ENCODE measurements at regions not wholly inside any gene's neighbourhood (a gene's known extent, or its start where the extent isn't known, plus 50 kb on each side); places are given as distances from the start of the nearest gene placed in this dataset.

DNA sequence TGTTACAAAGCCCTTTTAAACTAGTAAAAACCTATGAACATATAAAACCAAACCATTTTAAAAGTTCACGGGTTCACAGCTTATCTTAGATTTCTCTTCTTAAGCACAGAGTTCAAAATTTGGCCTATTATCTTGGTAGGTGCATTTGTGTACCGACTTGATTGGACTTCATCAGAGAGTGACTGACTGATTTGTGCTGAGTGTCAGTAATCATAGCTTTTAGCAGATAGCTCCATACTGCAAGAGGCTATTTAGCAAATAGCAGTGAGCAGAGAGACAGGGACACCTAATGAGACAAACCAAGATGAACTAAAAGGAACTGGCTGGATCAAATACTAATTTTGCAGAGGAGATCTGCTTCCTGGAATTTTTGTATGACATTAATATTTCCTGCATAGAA lies 274.5 kb downstream of the PRR16 start:
- H3K27ac ChIP-seq (ENCODE audit: low read length), result no peak overlapping the region

DNA sequence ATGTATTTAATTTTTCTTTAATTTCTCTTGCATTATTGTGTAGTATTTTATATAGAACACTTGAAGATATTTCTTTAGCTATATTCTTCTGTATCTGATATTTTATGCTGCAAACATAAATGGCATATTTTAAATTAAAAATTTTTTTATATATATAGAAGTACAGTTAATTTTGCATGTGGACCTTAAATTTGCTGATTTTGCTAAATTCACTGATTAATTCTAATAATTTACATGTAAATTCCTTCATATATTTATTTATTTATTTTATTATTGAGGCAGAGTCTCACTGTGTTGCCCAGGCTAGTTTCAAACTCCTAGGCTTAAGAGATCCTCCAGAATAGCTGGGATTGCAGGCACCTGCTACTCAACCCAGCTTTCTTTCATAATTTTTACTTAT lies 276.9 kb downstream of the PRR16 start:
- H3K9ac ChIP-seq (ENCODE audit: low read length in 2 of 2), result no peak overlapping the region
- no peaks in the 10 kb centered on the region for H3K36me3 ChIP-seq (ENCODE audit: control insufficient read depth in 2 of 2, insufficient read depth in 2 of 2, low read length in 2 of 2)
- no peaks in the 10 kb centered on the region for H3K4me1 ChIP-seq (ENCODE audit: control insufficient read depth, insufficient read depth, low read length)
- no peak overlapping the region for H3K27ac ChIP-seq (ENCODE audit: low read length)
- no peaks in the 10 kb centered on the region for H3K9me3 ChIP-seq (ENCODE audit: control insufficient read depth in 2 of 2, low read length in 2 of 2)
- H3K4me3 ChIP-seq (ENCODE audit: low read length in 2 of 2), result no peak overlapping the region
- no peaks in the 10 kb centered on the region for H3K27me3 ChIP-seq (ENCODE audit: control insufficient read depth in 1 of 2, insufficient read depth in 2 of 2, low read length in 2 of 2)

More for the DNA sequence above, 274.5 kb downstream of the PRR16 start:
- Histone ChIP-seq H3K4me1 (ENCODE audit: control insufficient read depth, insufficient read depth, low read length) (no peaks in the 10 kb centered on the region), H3K27me3 (ENCODE audit: control insufficient read depth in 1 of 2, insufficient read depth in 2 of 2, low read length in 2 of 2) (no peaks in the 10 kb centered on the region), H3K4me3 (ENCODE audit: low read length in 2 of 2) (no peak overlapping the region), H3K9me3 (ENCODE audit: control insufficient read depth in 2 of 2, low read length in 2 of 2) (no peaks in the 10 kb centered on the region), H3K36me3 (ENCODE audit: control insufficient read depth in 2 of 2, insufficient read depth in 2 of 2, low read length in 2 of 2) (no peaks in the 10 kb centered on the region), H3K9ac (ENCODE audit: low read length in 2 of 2) (no peak overlapping the region)

DNA sequence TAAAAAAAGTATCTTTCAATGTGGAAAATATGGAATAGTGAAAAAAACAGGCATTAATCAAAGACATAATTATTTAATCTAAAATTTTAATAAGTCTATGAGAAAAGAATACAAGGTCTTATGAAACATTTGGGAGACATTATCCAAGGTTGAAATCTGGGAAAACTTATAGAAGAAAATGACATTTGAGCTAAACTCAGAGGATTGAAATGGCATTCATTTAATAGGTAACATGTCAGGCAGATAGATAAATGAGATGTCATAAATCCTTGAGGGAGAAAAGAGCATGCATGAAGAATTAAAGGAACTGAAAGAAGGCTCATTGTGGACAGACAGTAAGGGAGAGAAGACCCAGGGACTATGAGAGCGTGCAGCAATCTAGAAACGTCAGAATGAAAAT lies 284.4 kb downstream of the PRR16 start:
- H3K4me1 ChIP-seq (ENCODE audit: control insufficient read depth, insufficient read depth, low read length), result no peaks in the 10 kb centered on the region
- no peak overlapping the region for H3K27ac ChIP-seq (ENCODE audit: low read length)
- H3K9ac ChIP-seq (ENCODE audit: low read length in 2 of 2), result no peak overlapping the region
- H3K36me3 ChIP-seq (ENCODE audit: control insufficient read depth in 2 of 2, insufficient read depth in 2 of 2, low read length in 2 of 2), result no peaks in the 10 kb centered on the region
- no peak overlapping the region for H3K4me3 ChIP-seq (ENCODE audit: low read length in 2 of 2)
- no peaks in the 10 kb centered on the region for H3K27me3 ChIP-seq (ENCODE audit: control insufficient read depth in 1 of 2, insufficient read depth in 2 of 2, low read length in 2 of 2)
- no peaks in the 10 kb centered on the region for H3K9me3 ChIP-seq (ENCODE audit: control insufficient read depth in 2 of 2, low read length in 2 of 2)

DNA sequence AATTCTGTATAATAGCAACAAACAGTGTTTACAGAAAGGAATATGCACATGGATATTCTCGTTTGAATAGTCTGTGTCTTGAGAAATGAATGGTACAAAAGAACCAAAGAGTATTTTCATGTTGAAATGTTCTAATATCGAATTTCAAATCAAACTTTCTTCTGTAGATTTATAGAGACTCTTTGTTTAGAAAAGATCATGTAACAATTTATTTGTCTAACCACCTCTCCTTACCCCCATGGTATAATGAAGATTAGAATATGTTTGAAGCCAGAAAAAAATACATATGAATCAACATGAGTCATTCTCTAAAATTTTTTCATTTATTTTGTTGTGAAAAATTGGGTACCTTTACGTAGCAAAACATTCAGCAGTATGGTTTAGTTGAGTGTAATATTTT lies 285.6 kb downstream of the PRR16 start:
- no peaks in the 10 kb centered on the region for H3K36me3 ChIP-seq (ENCODE audit: control insufficient read depth in 2 of 2, insufficient read depth in 2 of 2, low read length in 2 of 2)
- no peak overlapping the region for H3K9ac ChIP-seq (ENCODE audit: low read length in 2 of 2)
- H3K27ac ChIP-seq (ENCODE audit: low read length), result no peak overlapping the region
- H3K27me3 ChIP-seq (ENCODE audit: control insufficient read depth in 1 of 2, insufficient read depth in 2 of 2, low read length in 2 of 2), result no peaks in the 10 kb centered on the region
- H3K4me1 ChIP-seq (ENCODE audit: control insufficient read depth, insufficient read depth, low read length), result no peaks in the 10 kb centered on the region
- no peaks in the 10 kb centered on the region for H3K9me3 ChIP-seq (ENCODE audit: control insufficient read depth in 2 of 2, low read length in 2 of 2)
- no peak overlapping the region for H3K4me3 ChIP-seq (ENCODE audit: low read length in 2 of 2)

DNA sequence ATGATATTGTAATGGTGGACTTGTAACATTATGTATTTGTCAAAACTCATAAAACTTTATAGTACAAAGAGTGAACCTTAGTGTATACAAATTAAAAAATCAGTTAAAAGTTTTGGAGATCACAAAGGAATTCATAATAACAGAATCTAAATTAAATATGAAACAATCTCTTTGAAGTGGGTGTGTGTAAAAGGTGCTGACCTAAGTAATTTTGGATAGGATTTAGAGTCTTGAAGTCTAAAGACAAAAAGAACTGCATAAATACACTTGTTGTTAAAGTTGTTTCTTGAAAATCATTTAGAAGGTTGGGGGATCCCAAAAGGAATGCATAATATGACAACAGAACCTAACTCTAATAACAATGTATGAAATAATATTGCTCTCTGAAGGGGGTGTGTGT lies 295.5 kb downstream of the PRR16 start:
- Histone ChIP-seq H3K4me3 (ENCODE audit: low read length in 2 of 2) (no peak overlapping the region), H3K9me3 (ENCODE audit: control insufficient read depth in 2 of 2, low read length in 2 of 2) (peaks cover 0 to 3% of the 10 kb centered on the region in 2 donors), H3K9ac (ENCODE audit: low read length in 2 of 2) (no peak overlapping the region), H3K36me3 (ENCODE audit: control insufficient read depth in 2 of 2, insufficient read depth in 2 of 2, low read length in 2 of 2) (no peaks in the 10 kb centered on the region), H3K27me3 (ENCODE audit: control insufficient read depth in 1 of 2, insufficient read depth in 2 of 2, low read length in 2 of 2) (no peaks in the 10 kb centered on the region), H3K4me1 (ENCODE audit: control insufficient read depth, insufficient read depth, low read length) (no peaks in the 10 kb centered on the region), H3K27ac (ENCODE audit: low read length) (no peak overlapping the region)

DNA sequence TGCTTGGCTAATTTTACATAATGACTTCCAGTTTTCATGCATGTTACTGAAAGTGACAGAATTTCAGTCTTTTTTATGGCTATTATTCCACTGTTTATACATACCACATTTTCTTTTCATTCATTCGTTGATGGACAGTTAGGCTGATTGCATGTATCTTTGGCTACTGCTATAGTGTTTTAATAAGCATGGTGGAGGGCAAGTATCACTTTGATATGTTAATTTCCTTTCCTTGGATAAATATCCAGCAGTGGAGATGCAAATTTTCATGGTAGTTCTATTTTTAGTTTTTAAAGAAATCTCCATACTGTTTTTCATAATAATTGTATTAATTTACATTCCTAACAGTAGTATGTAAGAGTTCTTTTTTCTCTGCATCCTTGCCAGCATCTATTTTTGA lies 297.9 kb downstream of the PRR16 start:
- Histone ChIP-seq H3K9ac (ENCODE audit: low read length in 2 of 2) (no peak overlapping the region), H3K27ac (ENCODE audit: low read length) (no peak overlapping the region), H3K27me3 (ENCODE audit: control insufficient read depth in 1 of 2, insufficient read depth in 2 of 2, low read length in 2 of 2) (no peaks in the 10 kb centered on the region)

DNA sequence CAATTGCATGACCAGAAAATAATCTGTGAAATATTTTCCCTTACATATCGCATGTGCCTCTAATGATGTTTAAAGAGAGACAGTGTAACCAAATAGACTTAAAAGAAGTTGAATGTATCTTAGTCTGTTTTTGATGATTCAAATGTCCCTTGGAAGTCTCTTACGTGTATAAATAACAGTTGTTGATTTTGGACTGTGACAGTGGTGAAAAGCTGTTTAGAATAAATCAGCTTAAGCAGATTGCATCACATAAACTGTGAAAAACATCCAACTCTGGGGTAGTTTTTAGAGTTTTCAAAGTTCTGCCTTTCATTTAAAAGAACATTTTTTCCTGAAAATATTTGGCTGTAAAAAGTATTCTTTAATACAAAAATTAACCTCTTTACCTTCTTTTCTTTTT lies 301.1 kb downstream of the PRR16 start:
- no peaks in the 10 kb centered on the region for H3K4me1 ChIP-seq (ENCODE audit: control insufficient read depth, insufficient read depth, low read length)
- no peaks in the 10 kb centered on the region for H3K9me3 ChIP-seq (ENCODE audit: control insufficient read depth in 2 of 2, low read length in 2 of 2)
- no peaks in the 10 kb centered on the region for H3K27me3 ChIP-seq (ENCODE audit: control insufficient read depth in 1 of 2, insufficient read depth in 2 of 2, low read length in 2 of 2)
- no peaks in the 10 kb centered on the region for H3K36me3 ChIP-seq (ENCODE audit: control insufficient read depth in 2 of 2, insufficient read depth in 2 of 2, low read length in 2 of 2)
- H3K27ac ChIP-seq (ENCODE audit: low read length), result no peak overlapping the region
- no peak overlapping the region for H3K9ac ChIP-seq (ENCODE audit: low read length in 2 of 2)
- H3K4me3 ChIP-seq (ENCODE audit: low read length in 2 of 2), result no peak overlapping the region

More for the DNA sequence above, 297.9 kb downstream of the PRR16 start:
- H3K4me3 ChIP-seq (ENCODE audit: low read length in 2 of 2), result no peak overlapping the region
- H3K9me3 ChIP-seq (ENCODE audit: control insufficient read depth in 2 of 2, low read length in 2 of 2), result no peaks in the 10 kb centered on the region
- H3K4me1 ChIP-seq (ENCODE audit: control insufficient read depth, insufficient read depth, low read length), result no peaks in the 10 kb centered on the region
- no peaks in the 10 kb centered on the region for H3K36me3 ChIP-seq (ENCODE audit: control insufficient read depth in 2 of 2, insufficient read depth in 2 of 2, low read length in 2 of 2)

DNA sequence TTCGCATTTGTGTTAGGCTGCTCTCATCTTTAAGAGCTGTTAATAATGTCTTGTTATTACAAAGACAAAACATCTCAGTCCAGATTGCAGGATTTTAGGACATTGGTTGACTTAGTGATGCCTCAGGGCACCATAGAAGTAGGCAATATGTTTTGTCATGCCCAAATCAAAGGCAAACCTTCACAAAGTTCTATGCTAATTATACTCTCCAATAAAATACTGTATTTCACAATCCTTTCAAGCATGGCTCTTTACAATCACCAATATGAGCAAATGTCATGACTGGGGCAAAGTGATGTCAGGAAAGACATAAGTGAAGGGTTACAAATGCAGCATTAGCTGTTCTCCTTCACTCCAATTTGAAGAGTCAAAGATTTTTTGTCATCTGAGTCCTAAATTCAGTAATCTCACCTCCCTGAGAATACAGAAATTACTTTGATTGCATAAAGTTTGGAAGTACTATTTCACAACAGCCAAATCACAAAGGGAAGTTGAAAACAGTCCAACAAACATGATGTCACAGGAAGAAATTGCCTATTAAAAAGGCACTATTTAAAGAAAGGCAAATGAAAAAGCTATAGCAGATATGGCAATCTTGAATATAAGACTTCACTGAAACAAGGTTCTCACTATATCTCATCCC lies 303.2 kb downstream of the PRR16 start:
- no peak overlapping the region for H3K4me3 ChIP-seq (ENCODE audit: low read length in 2 of 2)
- H3K27me3 ChIP-seq (ENCODE audit: control insufficient read depth in 1 of 2, insufficient read depth in 2 of 2, low read length in 2 of 2), result no peaks in the 10 kb centered on the region
- no peaks in the 10 kb centered on the region for H3K36me3 ChIP-seq (ENCODE audit: control insufficient read depth in 2 of 2, insufficient read depth in 2 of 2, low read length in 2 of 2)
- H3K9ac ChIP-seq (ENCODE audit: low read length in 2 of 2), result no peak overlapping the region
- no peak overlapping the region for H3K27ac ChIP-seq (ENCODE audit: low read length)
- no peaks in the 10 kb centered on the region for H3K9me3 ChIP-seq (ENCODE audit: control insufficient read depth in 2 of 2, low read length in 2 of 2)
- H3K4me1 ChIP-seq (ENCODE audit: control insufficient read depth, insufficient read depth, low read length), result no peaks in the 10 kb centered on the region

DNA sequence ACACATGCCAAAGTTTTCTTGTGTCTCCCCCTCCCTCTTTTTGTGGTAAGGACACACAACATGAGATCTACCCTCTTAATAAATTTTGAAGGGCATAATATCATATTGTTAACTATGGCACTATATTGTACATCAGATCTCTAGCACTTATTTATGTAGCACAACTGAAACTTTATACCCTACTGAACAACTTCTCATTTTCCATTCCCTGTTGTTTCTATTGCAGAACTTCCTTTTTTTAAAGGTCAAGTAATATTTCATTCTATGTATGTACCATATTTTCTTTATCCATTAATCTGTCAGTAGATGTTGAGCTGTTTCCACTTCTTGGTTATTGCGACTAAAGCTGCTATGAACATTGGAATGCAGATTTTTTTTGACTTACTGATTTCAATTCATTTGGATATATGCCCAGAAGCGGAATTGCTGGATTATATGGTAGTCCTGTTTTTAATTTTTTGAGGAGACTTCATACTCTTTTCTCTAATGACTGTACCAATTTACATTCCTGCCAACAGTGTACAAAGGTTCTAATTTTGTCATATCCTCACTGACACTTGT lies 305.3 kb downstream of the PRR16 start:
- no peaks in the 10 kb centered on the region for H3K4me1 ChIP-seq (ENCODE audit: control insufficient read depth, insufficient read depth, low read length)
- no peaks in the 10 kb centered on the region for H3K36me3 ChIP-seq (ENCODE audit: control insufficient read depth in 2 of 2, insufficient read depth in 2 of 2, low read length in 2 of 2)
- no peak overlapping the region for H3K27ac ChIP-seq (ENCODE audit: low read length)
- H3K27me3 ChIP-seq (ENCODE audit: control insufficient read depth in 1 of 2, insufficient read depth in 2 of 2, low read length in 2 of 2), result no peaks in the 10 kb centered on the region
- H3K9me3 ChIP-seq (ENCODE audit: control insufficient read depth in 2 of 2, low read length in 2 of 2), result no peaks in the 10 kb centered on the region
- no peak overlapping the region for H3K9ac ChIP-seq (ENCODE audit: low read length in 2 of 2)
- no peak overlapping the region for H3K4me3 ChIP-seq (ENCODE audit: low read length in 2 of 2)

DNA sequence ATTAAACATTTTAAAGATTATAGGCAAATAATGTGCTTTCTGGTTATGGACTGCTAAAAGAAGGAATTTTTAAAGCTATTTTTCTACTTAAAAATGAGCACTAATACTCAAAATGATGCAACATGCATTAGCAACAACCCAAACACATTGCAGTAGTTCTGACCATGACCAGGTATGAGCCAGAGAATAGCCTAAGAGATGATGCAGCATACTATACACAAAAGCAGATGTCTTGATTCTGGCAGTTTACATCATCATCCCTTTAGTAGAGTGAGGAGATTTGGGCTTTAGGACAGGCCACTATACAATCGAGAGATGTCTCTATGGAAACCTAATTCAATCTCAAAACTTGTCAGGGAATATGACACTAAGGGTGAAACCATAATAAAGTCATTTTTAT lies 307.1 kb downstream of the PRR16 start:
- H3K27me3 ChIP-seq (ENCODE audit: control insufficient read depth in 1 of 2, insufficient read depth in 2 of 2, low read length in 2 of 2), result no peaks in the 10 kb centered on the region
- H3K27ac ChIP-seq (ENCODE audit: low read length), result no peak overlapping the region
- H3K4me1 ChIP-seq (ENCODE audit: control insufficient read depth, insufficient read depth, low read length), result no peaks in the 10 kb centered on the region
- H3K9ac ChIP-seq (ENCODE audit: low read length in 2 of 2), result no peak overlapping the region
- no peaks in the 10 kb centered on the region for H3K36me3 ChIP-seq (ENCODE audit: control insufficient read depth in 2 of 2, insufficient read depth in 2 of 2, low read length in 2 of 2)
- H3K4me3 ChIP-seq (ENCODE audit: low read length in 2 of 2), result no peak overlapping the region
- no peaks in the 10 kb centered on the region for H3K9me3 ChIP-seq (ENCODE audit: control insufficient read depth in 2 of 2, low read length in 2 of 2)
